Neural cell (in vitro differentiated cells): ENCODE measurements at regions not wholly inside any gene's neighbourhood (a gene's known extent, or its start where the extent isn't known, plus 50 kb on each side); places are given as distances from the start of the nearest gene placed in this dataset.

Experiments used
- H2AFZ ChIP-seq: fragments of 200-600, 300-800 bp; sonication (generic), shearing (Covaris generic); 2 replicates; pipeline ENCODE4 v1.6.0; 2014; ENCODE audit warnings: low read depth, mild to moderate bottlenecking, antibody characterized with exemption, low read length, moderate library complexity
- H3F3A ChIP-seq: fragments of 200-600 bp; shearing (Covaris generic); 2 replicates; pipeline ENCODE4 v1.6.1; 2016; ENCODE audit warnings: mild to moderate bottlenecking, moderate library complexity, mixed read lengths, antibody characterized with exemption, low read length; ENCODE audit not compliant: insufficient read depth, poor library complexity, severe bottlenecking
- H3K27ac ChIP-seq: fragments of 200-600, 300-800 bp; sonication (generic), shearing (Covaris generic); 2 replicates; pipeline ENCODE4 v1.5.1; 2014; ENCODE audit warnings: mild to moderate bottlenecking, low read length, moderate library complexity
- H3K27me3 ChIP-seq: fragments of 300-800, 200-600 bp; sonication (generic), shearing (Covaris generic); 2 replicates; pipeline ENCODE4 v1.6.0; 2014; ENCODE audit warnings: mild to moderate bottlenecking, low read depth, low read length, moderate library complexity; ENCODE audit not compliant: insufficient read depth
- H3K36me3 ChIP-seq: fragments of 300-800, 200-600 bp; sonication (generic), shearing (Covaris generic); 2 replicates; pipeline ENCODE4 v1.5.1; 2014; ENCODE audit warnings: mild to moderate bottlenecking, antibody characterized with exemption, low read length, moderate library complexity; ENCODE audit not compliant: insufficient read depth
- H3K4me2 ChIP-seq: fragments of 300-800, 200-600 bp; sonication (generic), shearing (Covaris generic); 2 replicates; pipeline ENCODE4 v1.6.0; 2014; ENCODE audit warnings: mild to moderate bottlenecking, low read length
- H3K4me3 ChIP-seq: fragments of 300-800, 200-600 bp; sonication (generic), shearing (Covaris generic); 2 replicates; pipeline ENCODE4 v1.5.1; 2014; ENCODE audit warnings: mild to moderate bottlenecking, low read length, moderate library complexity
- H3K79me2 ChIP-seq: fragments of 200-600 bp; shearing (Covaris generic); replicated peaks from 2 replicates; pipeline ENCODE4 v1.6.0; 2014; ENCODE audit warnings: mild to moderate bottlenecking, low read length, moderate library complexity; ENCODE audit not compliant: insufficient read depth
- H3K9ac ChIP-seq: fragments of 300-800, 200-600 bp; sonication (generic), shearing (Covaris generic); 2 replicates; pipeline ENCODE4 v1.6.1; 2016; ENCODE audit warnings: mild to moderate bottlenecking, low read length, mixed read lengths
- H3K9me2 ChIP-seq: fragments of 200-600 bp; shearing (Covaris generic); 2 replicates; pipeline ENCODE4 v1.6.1; 2016; ENCODE audit warnings: mild to moderate bottlenecking, low read length, mixed read lengths; ENCODE audit not compliant: insufficient read depth
- H3K9me3 ChIP-seq: fragments of 200-600, 300-800 bp; sonication (generic), shearing (Covaris generic); 2 replicates; pipeline ENCODE4 v1.6.1; 2016; ENCODE audit warnings: mild to moderate bottlenecking, mixed run types, low read length, moderate library complexity, mixed read lengths
- H4K20me1 ChIP-seq: fragments of 200-600 bp; shearing (Covaris generic); 2 replicates; pipeline ENCODE4 v1.6.1; 2016; ENCODE audit warnings: mild to moderate bottlenecking, mixed run types; ENCODE audit not compliant: insufficient read depth
- CTCF ChIP-seq: fragments of 450-650 bp; IDR thresholded peaks from 2 replicates; pipeline ENCODE4 v1.5.1; 2014; ENCODE audit warnings: antibody characterized with exemption, mild to moderate bottlenecking, moderate library complexity; ENCODE audit not compliant: poor library complexity, severe bottlenecking
- EP300 ChIP-seq: fragments of 450-650 bp; conservative IDR thresholded peaks from 2 replicates; pipeline ENCODE4 v1.6.1; 2014; ENCODE audit warnings: antibody characterized with exemption, mild to moderate bottlenecking, moderate library complexity; ENCODE audit not compliant: poor library complexity, severe bottlenecking
- EZH2 ChIP-seq: fragments of 200-600, 300-800 bp; shearing (Covaris generic), sonication (generic); IDR thresholded peaks from 2 replicates; pipeline ENCODE4 v1.6.1; 2014; ENCODE audit warnings: antibody characterized with exemption, low read length, borderline replicate concordance, mild to moderate bottlenecking; ENCODE audit not compliant: insufficient read depth, poor library complexity, severe bottlenecking
- MXI1 ChIP-seq: fragments of 450-650 bp; conservative IDR thresholded peaks from 2 replicates; pipeline ENCODE4 v1.6.1; 2014; ENCODE audit warnings: antibody characterized with exemption, mild to moderate bottlenecking; ENCODE audit not compliant: poor library complexity, severe bottlenecking
- POLR2AphosphoS5 ChIP-seq: IDR thresholded peaks from 2 replicates; pipeline ENCODE4 v1.6.1; 2012
- RAD21 ChIP-seq: fragments of 450-650 bp; conservative IDR thresholded peaks from 2 replicates; pipeline ENCODE4 v1.6.1; 2014; ENCODE audit warnings: antibody characterized with exemption, mild to moderate bottlenecking, moderate library complexity
- REST ChIP-seq: IDR thresholded peaks from 2 replicates; pipeline ENCODE4 v1.6.1; 2012; ENCODE audit warnings: borderline replicate concordance
- SMC3 ChIP-seq: fragments of 450-650 bp; conservative IDR thresholded peaks from 2 replicates; pipeline ENCODE4 v1.6.1; 2014; ENCODE audit warnings: antibody characterized with exemption, mild to moderate bottlenecking, moderate library complexity; ENCODE audit not compliant: poor library complexity
- TAF1 ChIP-seq: IDR thresholded peaks from 2 replicates; pipeline ENCODE4 v1.6.1; 2012; ENCODE audit warnings: low read depth

GRCh38 chr3:72240531-72240930, 455.6 kb upstream of the PROK2 start:
- Histone ChIP-seq H3K27ac (no peak overlapping the region), H3K9me3 (no peaks in the 10 kb centered on the region), H3K4me3 (no peak overlapping the region), H4K20me1 (no peaks in the 10 kb centered on the region), H3K79me2 (no peaks in the 10 kb centered on the region), H3K36me3 (no peaks in the 10 kb centered on the region), H3K9me2 (no peaks in the 10 kb centered on the region), H3F3A (no peaks in the 10 kb centered on the region), H3K4me2 (no peak overlapping the region), H3K27me3 (no peaks in the 10 kb centered on the region), H2AFZ (no peak overlapping the region), H3K9ac (no peak overlapping the region)
- TF ChIP-seq TAF1 (no peak), EZH2 (no peak), SMC3 (no peak), MXI1 (no peak)

GRCh38 chr3:72238801-72239200, 453.9 kb upstream of the PROK2 start:
- Histone ChIP-seq H3K4me2 (no peak overlapping the region), H3K27ac (no peak overlapping the region)

More at GRCh38 chr3:72238801-72239200, 453.9 kb upstream of the PROK2 start:
- H2AFZ ChIP-seq: no peak overlapping the region
- H3K9me3 ChIP-seq: no peaks in the 10 kb centered on the region
- H3K9me2 ChIP-seq: no peaks in the 10 kb centered on the region
- H3F3A ChIP-seq: no peaks in the 10 kb centered on the region
- H3K4me3 ChIP-seq: no peak overlapping the region
- no peaks in the 10 kb centered on the region for H3K27me3 ChIP-seq
- no peaks in the 10 kb centered on the region for H3K79me2 ChIP-seq
- H4K20me1 ChIP-seq: no peaks in the 10 kb centered on the region
- no peaks in the 10 kb centered on the region for H3K36me3 ChIP-seq
- no peak overlapping the region for H3K9ac ChIP-seq
- TF ChIP-seq REST (no peak), RAD21 (no peak), POLR2AphosphoS5 (no peak), TAF1 (no peak), SMC3 (no peak), MXI1 (no peak), EP300 (no peak), EZH2 (no peak), CTCF (no peak)
